AML-193 (cell line): ENCODE measurements at regions not wholly inside any gene's neighbourhood (a gene's known extent, or its start where the extent isn't known, plus 50 kb on each side); places are given as distances from the start of the nearest gene placed in this dataset.
"Not testable (repeated sequence)": the region's sequence is repeated elsewhere in the genome, so short reads cannot be mapped to it uniquely, and the experiment has no call there.

Experiments
- DNase-seq, 2 experiments: peaks; one replicate each; lab custom pipeline; 2025; lab: John Stamatoyannopoulos, UW

DNA sequence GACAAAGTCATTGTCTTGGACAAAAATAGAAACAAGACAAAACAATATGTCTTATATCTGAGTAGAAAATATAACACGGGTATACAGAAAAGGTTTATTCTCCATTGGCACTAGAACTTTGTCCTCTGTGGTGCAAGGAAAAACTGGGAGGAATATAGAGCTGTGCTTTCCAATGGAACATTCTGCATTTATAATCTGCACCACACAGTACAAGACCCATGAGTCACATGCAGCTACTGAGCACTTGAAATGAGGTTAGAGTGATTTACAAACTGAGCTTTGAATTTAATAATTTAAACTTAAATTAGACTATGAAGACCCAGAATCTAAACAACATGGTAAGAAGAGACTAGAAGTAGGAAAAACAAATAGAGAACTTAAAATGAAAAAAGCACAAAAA is 86.1 kb downstream of the RAP2A start:
- no peak for DNase-seq

- no peak for DNase-seq
These were observed 86.9 kb downstream of the RAP2A start for GRCh38 chr13:97520866-97521265.

DNA sequence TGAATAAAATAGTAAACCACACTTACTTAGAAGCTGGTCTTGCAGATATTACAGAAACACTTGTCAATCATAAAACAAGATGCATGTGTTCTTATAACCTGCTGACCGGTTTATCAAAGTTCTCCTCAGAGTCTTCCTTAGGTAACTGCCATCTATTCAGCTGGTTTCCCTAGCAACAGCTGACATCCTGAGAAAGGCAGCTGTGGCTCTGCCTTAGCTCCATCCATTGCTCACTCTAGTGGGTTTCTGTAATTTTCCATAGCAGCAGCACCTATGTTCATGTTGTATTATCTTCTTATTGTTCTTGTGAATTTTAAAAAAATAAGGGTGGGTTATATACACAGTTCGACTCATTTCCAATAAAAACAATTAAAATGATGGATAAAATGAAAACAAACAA is 87.8 kb downstream of the RAP2A start:
- DNase-seq, result no peak

GRCh38 chr13:97522243-97522642 is 88.3 kb downstream of the RAP2A start:
- no peak for DNase-seq

- DNase-seq, result no peak
These were observed 92.6 kb downstream of the RAP2A start for GRCh38 chr13:97526556-97526955.

DNA sequence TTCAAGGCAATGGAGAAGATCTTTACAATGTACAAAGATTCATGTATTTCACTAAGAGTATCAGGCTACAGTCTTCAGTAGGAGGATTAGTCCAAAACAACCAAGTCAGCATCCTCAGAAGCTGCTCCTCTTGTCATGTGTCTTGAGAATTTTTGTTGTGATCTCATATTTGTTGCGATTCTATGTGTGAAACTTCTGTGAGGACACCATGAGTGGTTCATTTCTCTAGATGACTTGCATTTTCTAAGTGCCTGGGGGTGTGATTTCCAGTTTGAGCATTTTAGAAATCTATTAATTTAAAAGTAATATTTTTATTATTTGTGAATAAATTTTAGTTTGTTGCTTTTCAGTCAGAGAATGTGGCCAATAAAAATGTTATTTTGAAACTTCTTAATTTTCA is 94.5 kb downstream of the RAP2A start:
- DNase-seq, result no peak

GRCh38 chr13:97534540-97534939 is 100.6 kb downstream of the RAP2A start:
- no peak for DNase-seq

DNA sequence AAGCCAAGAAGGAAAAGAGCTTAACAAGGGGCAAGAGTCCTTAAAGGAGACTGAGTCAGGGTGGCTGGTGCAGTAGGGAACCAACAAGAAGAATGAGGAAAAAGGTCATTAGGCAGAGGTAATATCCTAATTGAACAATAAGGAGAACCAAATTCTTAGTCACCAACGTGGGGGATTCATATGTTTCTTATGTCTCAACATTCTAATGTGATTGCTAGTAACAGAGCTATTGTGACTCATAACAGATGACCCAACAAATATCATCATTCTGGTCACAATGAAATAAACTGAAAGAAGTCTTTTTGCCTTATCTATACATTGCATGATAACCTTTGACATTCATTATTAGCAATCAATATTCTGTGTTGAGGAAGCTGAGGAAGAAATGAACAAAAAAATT is 101.6 kb downstream of the RAP2A start:
- no peak for DNase-seq

- DNase-seq, result no peak
These were observed 103.1 kb downstream of the RAP2A start for GRCh38 chr13:97537110-97537509.

DNA sequence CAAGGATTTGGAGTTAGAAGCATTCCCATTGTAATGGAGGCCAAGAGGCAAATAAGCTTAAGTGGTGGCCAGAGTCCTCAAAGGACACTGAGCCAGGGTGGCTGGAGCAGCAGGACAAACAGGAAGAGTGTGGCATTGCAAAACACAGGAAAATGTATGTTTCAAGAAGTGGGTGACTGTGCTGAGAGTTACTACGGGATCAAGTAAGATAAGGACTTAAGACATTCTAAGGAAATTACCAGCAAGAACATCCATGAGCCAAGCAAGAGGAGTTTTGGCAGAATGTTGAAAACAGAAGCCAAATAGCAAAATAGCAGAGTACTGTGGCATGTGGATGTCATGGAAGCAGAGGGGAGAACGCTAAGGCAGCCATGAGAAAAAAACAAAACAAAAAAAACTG is 104.2 kb downstream of the RAP2A start:
- DNase-seq, result no peak

GRCh38 chr13:97539651-97540610 is 106.0 kb downstream of the RAP2A start:
- DNase-seq, result no peak

- DNase-seq, result no peak
These were observed 106.7 kb downstream of the RAP2A start for GRCh38 chr13:97540696-97541095.

- DNase-seq, result no peak
These were observed 108.2 kb downstream of the RAP2A start for GRCh38 chr13:97542102-97542685.

- DNase-seq, result no peak
These were observed 110.2 kb downstream of the RAP2A start for GRCh38 chr13:97544031-97544765.

DNA sequence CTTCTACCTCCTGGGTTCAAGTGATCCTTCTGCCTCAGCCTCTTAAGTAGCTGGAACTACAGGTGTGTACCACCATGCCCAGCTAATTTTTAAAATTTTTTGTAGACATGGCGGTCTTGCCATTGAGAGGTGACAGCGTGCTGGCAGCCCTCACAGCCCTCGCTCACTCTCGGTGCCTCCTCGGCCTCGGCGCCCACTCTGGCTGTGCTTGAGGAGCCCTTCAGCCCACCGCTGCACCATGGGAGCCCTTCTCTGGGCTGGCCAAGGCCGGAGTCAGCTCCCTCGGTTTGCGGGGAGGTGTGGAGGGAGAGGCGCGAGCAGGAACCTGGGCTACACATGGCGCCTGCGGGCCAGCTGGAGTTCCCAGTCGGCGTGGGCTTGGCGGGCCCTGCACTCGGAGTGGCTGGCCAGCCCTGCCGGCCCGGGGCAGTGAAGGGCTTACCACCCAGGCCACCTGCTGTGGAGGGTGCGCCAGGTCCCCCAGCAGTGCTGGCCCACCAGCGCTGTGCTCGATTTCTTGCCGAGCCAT is 111.1 kb downstream of the RAP2A start:
- not testable (repeated sequence) for DNase-seq

DNA sequence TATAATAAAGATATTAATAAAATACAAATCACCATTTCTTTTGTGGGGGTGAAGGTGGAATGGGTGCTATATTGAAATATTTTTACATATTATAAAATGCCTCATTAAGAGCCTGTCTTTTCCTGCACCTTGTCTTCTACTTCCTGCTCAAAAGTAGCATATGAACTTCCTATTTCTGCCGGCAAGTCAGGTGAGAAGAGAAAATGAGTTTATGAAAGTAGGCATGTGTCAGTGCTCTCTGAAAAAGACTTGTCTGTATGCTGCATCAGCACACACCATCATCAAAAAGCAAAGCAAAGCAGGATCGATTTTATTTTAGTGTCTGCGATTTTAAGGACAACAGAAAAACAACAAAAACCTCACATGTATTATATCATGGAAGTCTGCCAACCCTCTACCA is 114.2 kb downstream of the RAP2A start:
- DNase-seq, result no peak

DNA sequence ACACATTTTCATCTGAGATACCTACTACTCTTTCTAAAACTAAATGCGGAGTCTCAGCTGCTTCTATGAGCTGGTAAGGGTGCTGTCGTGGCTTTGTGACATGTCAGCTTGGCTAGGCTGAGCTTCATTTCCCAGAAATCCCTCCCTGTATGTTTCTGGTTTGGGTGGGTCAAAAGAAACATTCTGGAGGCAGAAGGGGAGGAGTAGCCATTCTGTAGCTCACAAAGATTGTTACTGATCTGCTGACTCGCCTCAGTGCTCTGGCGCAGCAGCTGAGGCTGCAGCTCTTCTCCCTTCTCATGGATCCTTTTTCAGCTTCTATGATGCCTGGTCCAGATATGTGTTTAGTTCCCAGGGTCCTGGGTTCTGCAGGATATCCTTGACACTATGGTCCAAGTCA is 114.7 kb downstream of the RAP2A start:
- no peak for DNase-seq

DNA sequence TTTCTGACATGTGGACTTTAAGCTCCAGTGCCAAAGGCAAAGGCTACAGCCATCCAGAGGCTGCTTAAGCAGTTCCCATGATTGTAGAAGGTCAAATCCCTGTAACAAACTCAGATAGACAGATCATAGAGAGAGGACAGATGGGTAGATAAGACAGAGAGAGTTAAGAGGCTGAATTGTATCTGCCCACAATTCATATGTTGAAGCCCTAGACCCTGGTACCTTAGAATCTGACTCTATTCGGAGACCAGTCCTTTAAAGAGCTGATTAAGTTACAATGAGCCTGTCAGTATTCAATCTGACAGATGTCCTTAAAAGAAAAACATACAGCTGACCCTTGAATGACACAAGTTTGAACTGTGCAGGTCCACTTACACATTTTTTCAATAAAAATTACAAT is 115.2 kb downstream of the RAP2A start:
- DNase-seq, result no peak

DNA sequence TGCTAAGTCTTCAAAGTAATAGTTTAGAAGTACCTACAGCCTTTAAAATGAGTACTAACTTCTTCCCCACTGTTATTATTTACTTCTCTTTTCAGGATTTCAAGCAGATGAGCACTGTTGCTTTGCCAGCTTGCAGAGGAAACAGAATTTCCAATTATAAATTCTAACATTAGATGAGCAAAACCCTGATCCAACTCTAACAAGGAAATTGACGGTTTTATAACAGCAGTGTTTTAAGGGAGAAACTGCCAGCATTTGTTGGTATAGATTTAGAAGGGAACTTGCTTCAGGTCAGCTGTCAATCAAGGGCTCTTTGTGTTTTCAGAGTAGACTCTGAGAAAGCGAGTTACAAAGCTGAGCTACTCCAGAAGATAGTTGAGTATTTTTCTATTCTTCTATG is 120.5 kb downstream of the RAP2A start:
- DNase-seq, result no peak

DNA sequence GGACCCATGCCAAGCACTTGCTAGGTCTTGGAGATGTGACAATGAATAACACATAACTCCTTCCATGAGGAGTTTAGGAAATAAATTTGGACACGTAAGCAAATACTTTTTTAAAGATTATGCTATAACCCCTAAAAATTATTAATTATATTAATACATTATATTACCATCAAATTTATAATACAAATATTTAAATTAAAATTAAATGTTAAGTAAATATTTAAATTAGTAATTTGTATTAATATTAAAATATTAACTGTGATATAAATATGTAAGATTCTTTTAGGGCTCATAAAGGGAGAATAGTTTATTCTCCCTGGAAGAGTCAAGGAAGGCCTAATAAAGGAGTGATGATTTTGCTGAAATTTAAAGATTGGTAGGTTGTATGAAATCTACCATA is 121.1 kb downstream of the RAP2A start:
- DNase-seq, result no peak

- no peak for DNase-seq
These were observed 125.1 kb downstream of the RAP2A start for GRCh38 chr13:97559030-97559429.

GRCh38 chr13:97559981-97560380 is 126.0 kb downstream of the RAP2A start:
- no peak for DNase-seq

DNA sequence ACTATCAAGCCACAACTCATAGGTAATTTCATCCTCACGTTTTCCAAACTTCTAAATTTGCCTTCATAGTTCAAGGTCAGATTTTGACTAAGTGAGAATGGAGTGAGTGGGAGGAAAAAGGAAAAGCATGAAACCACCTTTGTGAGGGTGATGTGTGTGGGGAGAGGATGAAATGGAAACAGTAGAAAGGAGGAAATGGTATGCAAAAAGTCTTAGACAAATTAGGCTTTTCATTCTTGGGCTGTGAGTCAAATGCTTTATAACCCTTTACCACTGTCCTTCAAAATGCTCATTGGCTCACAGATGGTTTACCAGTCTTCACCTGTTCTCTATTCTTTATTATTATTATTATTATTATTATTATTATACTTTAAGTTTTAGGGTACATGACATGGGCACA is 127.2 kb downstream of the RAP2A start:
- DNase-seq, result no peak
